Astrocyte of the cerebellum (primary cell): ENCODE measurements at regions not wholly inside any gene's neighbourhood (a gene's known extent, or its start where the extent isn't known, plus 50 kb on each side); places are given as distances from the start of the nearest gene placed in this dataset.

Experiments used
- DNase-seq: peaks from one replicate; pipeline ENCODE4 v3.0.0-alpha.2; 2011; ENCODE audit warnings: low read depth
- H3K4me3 ChIP-seq: 2 replicates; pipeline ENCODE4 v1.5.1; 2011; ENCODE audit warnings: mild to moderate bottlenecking, low read depth, low read length, moderate library complexity
- CTCF ChIP-seq: IDR thresholded peaks from 2 replicates; pipeline ENCODE4 v1.5.1; 2012; ENCODE audit warnings: low read length, low read depth, moderate library complexity, mild to moderate bottlenecking; ENCODE audit errors: missing control alignments
- in situ Hi-C: cut with HindIII; loops from 2 replicates; pipeline ENCODE4 v1.10.0; 2017; ENCODE audit warnings: low sequenced_read_pairs

DNA sequence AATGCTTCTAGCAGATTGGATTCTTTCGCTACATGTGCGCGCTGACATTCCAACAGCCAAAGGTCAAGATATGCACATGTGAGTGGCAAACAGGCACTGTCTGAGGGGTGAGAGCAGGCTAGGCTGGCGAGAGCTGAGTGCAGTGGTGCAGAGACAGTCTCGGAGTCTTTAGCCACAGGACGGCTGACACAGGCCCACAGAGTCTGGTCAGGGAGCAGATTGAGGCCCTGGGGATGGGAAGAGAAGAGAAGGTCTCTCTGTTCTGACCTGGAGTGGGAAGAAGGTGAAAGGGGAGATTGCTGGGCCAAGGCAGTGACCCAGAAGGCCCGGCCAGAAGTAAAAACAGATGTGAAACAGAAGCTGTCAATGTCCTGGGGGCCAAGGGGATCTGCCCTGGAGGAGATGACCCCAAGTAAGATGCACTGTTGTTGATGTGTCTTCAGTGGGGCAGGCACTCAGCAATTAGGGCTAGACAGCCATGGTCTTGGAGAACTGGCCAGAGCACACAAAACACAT, 197.8 kb downstream of the ETS1 start:
- DNase-seq: no peak
- in situ Hi-C loops: loop anchor here (5.0 kb wide), 1 partner anchor 77 kb away; no protein-coding TSS in a partner anchor
- no peak for TF ChIP-seq CTCF
- H3K4me3 ChIP-seq: no peak overlapping the region

- in situ Hi-C loops: loop anchor here (5.0 kb wide), 1 partner anchor 76 kb away; no protein-coding TSS in a partner anchor
- no peak for TF ChIP-seq CTCF
- no peak overlapping the region for H3K4me3 ChIP-seq
- no peak for DNase-seq
These were observed 199.0 kb downstream of the ETS1 start for GRCh38 chr11:128388206-128388815.

- no peak overlapping the region for H3K4me3 ChIP-seq
- no peak for TF ChIP-seq CTCF
- in situ Hi-C loops: no loop called here
- no peak for DNase-seq
These were observed 207.5 kb downstream of the ETS1 start for GRCh38 chr11:128379587-128380580.

GRCh38 chr11:128375961-128376360, 211.4 kb downstream of the ETS1 start:
- no peak for DNase-seq
- in situ Hi-C loops: no loop called here
- H3K4me3 ChIP-seq: no peak overlapping the region
- no peak for TF ChIP-seq CTCF

- in situ Hi-C loops: no loop called here
- no peak overlapping the region for H3K4me3 ChIP-seq
- no peak for DNase-seq
- no peak for TF ChIP-seq CTCF
These were observed 213.3 kb downstream of the ETS1 start for GRCh38 chr11:128374026-128374425.

- no peak for DNase-seq
- no peak for TF ChIP-seq CTCF
- in situ Hi-C loops: no loop called here
- H3K4me3 ChIP-seq: no peak overlapping the region
These were observed 214.4 kb downstream of the ETS1 start for GRCh38 chr11:128372977-128373376.
